CD14-positive monocyte (primary cell): ENCODE measurements at regions not wholly inside any gene's neighbourhood (a gene's known extent, or its start where the extent isn't known, plus 50 kb on each side); places are given as distances from the start of the nearest gene placed in this dataset.

ENCODE experiments used
- DNase-seq, 3 donors: peaks; one replicate each; pipeline ENCODE4 v3.0.0-alpha.2; 2011 to 2022
- H2AFZ ChIP-seq: 2 replicates; pipeline ENCODE4 v1.6.0; 2012; ENCODE audit warnings: mild to moderate bottlenecking, low read depth, low read length, inconsistent platforms; ENCODE audit not compliant: insufficient read depth, poor library complexity, severe bottlenecking
- H3K27ac ChIP-seq, 2 donors: 1 replicate in 1 of 2; 2 replicates in 1 of 2; pipeline ENCODE4 v1.5.1; 2012 to 2013; ENCODE audit warnings: low read length in 2 of 2, control low read depth in 1 of 2, inconsistent platforms in 1 of 2, low read depth in 1 of 2, mild to moderate bottlenecking in 1 of 2
- H3K27me3 ChIP-seq, 2 donors: one replicate each; pipeline versions ENCODE4 v1.6.0 to v1.6.1; 2011 to 2013; ENCODE audit warnings: low read length in 2 of 2; ENCODE audit not compliant: control insufficient read depth in 2 of 2, insufficient read depth in 2 of 2
- H3K36me3 ChIP-seq, 2 donors: replicated peaks in 1 of 2; 1 replicate in 1 of 2; 2 replicates in 1 of 2; pipeline versions ENCODE4 v1.5.1 to v1.6.1; 2012 to 2013; ENCODE audit warnings: low read length in 2 of 2, control low read depth in 1 of 2, inconsistent platforms in 1 of 2, mild to moderate bottlenecking in 1 of 2; ENCODE audit not compliant: insufficient read depth in 2 of 2, control insufficient read depth in 1 of 2
- H3K4me1 ChIP-seq, 2 donors: 1 replicate in 1 of 2; 2 replicates in 1 of 2; pipeline versions ENCODE4 v1.5.1 to v1.6.1; 2012 to 2013; ENCODE audit warnings: low read length in 2 of 2, control low read depth in 1 of 2, inconsistent platforms in 1 of 2, mild to moderate bottlenecking in 1 of 2, moderate library complexity in 1 of 2; ENCODE audit not compliant: insufficient read depth in 2 of 2, control insufficient read depth in 1 of 2
- H3K4me2 ChIP-seq: replicated peaks from 2 replicates; pipeline ENCODE3; 2012; ENCODE audit warnings: low read length, moderate library complexity, mild to moderate bottlenecking; ENCODE audit not compliant: poor library complexity, severe bottlenecking; ENCODE audit errors: extremely low read depth
- H3K4me3 ChIP-seq, 3 experiments: fragments of 200-600 bp in 1 of 3; sonication (generic) in 1 of 3; replicated peaks in 1 of 3; 1 replicate in 2 of 3; 2 replicates in 1 of 3; pipeline ENCODE4 v1.5.1; 2011 to 2013; ENCODE audit warnings: low read length in 3 of 3, mild to moderate bottlenecking in 3 of 3, control low read depth in 2 of 3, low read depth in 2 of 3, inconsistent platforms in 1 of 3, moderate library complexity in 1 of 3
- H3K79me2 ChIP-seq: 2 replicates; pipeline ENCODE4 v1.6.0; 2012; ENCODE audit warnings: mild to moderate bottlenecking, control low read depth, inconsistent platforms, low read length, moderate library complexity; ENCODE audit not compliant: insufficient read depth
- H3K9ac ChIP-seq: 2 replicates; pipeline ENCODE4 v1.6.0; 2017; ENCODE audit warnings: low read length, mild to moderate bottlenecking; ENCODE audit not compliant: insufficient read depth, poor library complexity, severe bottlenecking
- H3K9me3 ChIP-seq, 2 donors: replicated peaks in 1 of 2; 1 replicate in 1 of 2; 2 replicates in 1 of 2; pipeline versions ENCODE4 v1.5.1 to v1.6.1; 2012 to 2013; ENCODE audit warnings: low read length in 2 of 2, control low read depth in 1 of 2; ENCODE audit not compliant: control insufficient read depth in 1 of 2, insufficient read depth in 1 of 2
- H4K20me1 ChIP-seq: 2 replicates; pipeline ENCODE4 v1.6.0; 2012; ENCODE audit warnings: mild to moderate bottlenecking, low read length, control low read depth, moderate library complexity; ENCODE audit not compliant: insufficient read depth
- H3K27ac Mint-ChIP-seq, 7 donors: one replicate each; pipeline ENCODE4 v1.8.0; 2020; ENCODE audit warnings: mild to moderate bottlenecking in 7 of 7, mixed read lengths in 7 of 7, moderate library complexity in 6 of 7, inconsistent platforms in 2 of 7
- H3K27me3 Mint-ChIP-seq, 3 donors: one replicate each; pipeline ENCODE4 v1.8.0; 2021 to 2022; ENCODE audit warnings: low read depth in 3 of 3, mild to moderate bottlenecking in 3 of 3, mixed read lengths in 3 of 3, moderate library complexity in 3 of 3, inconsistent platforms in 1 of 3
- H3K36me3 Mint-ChIP-seq, 2 donors: one replicate each; pipeline ENCODE4 v1.8.0; 2020; ENCODE audit warnings: mixed read lengths in 2 of 2, inconsistent platforms in 1 of 2, mild to moderate bottlenecking in 1 of 2
- H3K4me1 Mint-ChIP-seq: one replicate; pipeline ENCODE4 v1.8.0; 2020; ENCODE audit warnings: mild to moderate bottlenecking, mixed read lengths
- H3K4me3 Mint-ChIP-seq, 2 donors: one replicate each; pipeline ENCODE4 v1.8.0; 2020; ENCODE audit warnings: mild to moderate bottlenecking in 2 of 2, mixed read lengths in 2 of 2, moderate library complexity in 1 of 2
- H3K9me3 Mint-ChIP-seq, 7 donors: one replicate each; pipeline ENCODE4 v1.8.0; 2020 to 2022; ENCODE audit warnings: mixed read lengths in 7 of 7, mild to moderate bottlenecking in 6 of 7, moderate library complexity in 6 of 7, inconsistent platforms in 2 of 7
- CTCF ChIP-seq: fragments of 200-600 bp; IDR thresholded peaks from one replicate; pipeline ENCODE4 v1.8.0; 2022; ENCODE audit warnings: antibody characterized with exemption, mild to moderate bottlenecking
- WGBS: methylation state at CpG from one replicate; pipeline ENCODE4 v1.1.5; 2013; ENCODE audit warnings: missing lambda C conversion rate; ENCODE audit not compliant: insufficient coverage; 5-methylcytosine and 5-hydroxymethylcytosine counted together
- intact Hi-C, 2 donors: fragments of 100-400 bp; cut with micrococcal nuclease; formaldehyde crosslinking; loops; one replicate each; pipeline versions ENCODE4 v1.15.0 to v1.15.1; 2023

- H3K4me1 Mint-ChIP-seq, result no peaks in the 10 kb centered on the region
- H3K9me3 Mint-ChIP-seq, result no peaks in the 10 kb centered on the region
- Histone ChIP-seq H4K20me1 (no peaks in the 10 kb centered on the region), H3K36me3 (no peaks in the 10 kb centered on the region), H3K27ac (no peak overlapping the region), H3K9me3 (no peaks in the 10 kb centered on the region), H3K79me2 (no peaks in the 10 kb centered on the region), H3K4me1 (no peaks in the 10 kb centered on the region), H3K9ac (no peak overlapping the region), H2AFZ (no peak overlapping the region), H3K4me2 (no peak overlapping the region), H3K4me3 (no peak overlapping the region), H3K27me3 (no peaks in the 10 kb centered on the region)
- H3K27me3 Mint-ChIP-seq, result peaks cover 1 to 11% (median 2%) of the 10 kb centered on the region in 3 donors
- no peak overlapping the region for H3K4me3 Mint-ChIP-seq
- TF ChIP-seq CTCF, result no peak
- intact Hi-C loops, result no loop called here
- H3K36me3 Mint-ChIP-seq, result no peaks in the 10 kb centered on the region
- WGBS, result no CpG with 5 or more reads among the region's 2 CpGs
- no peak for DNase-seq
- no peak overlapping the region for H3K27ac Mint-ChIP-seq
Measured at GRCh38 chrX:69386681-69387080, 117.4 kb upstream of the NALF2 start.

GRCh38 chrX:69379412-69379811 is 124.7 kb upstream of the NALF2 start:
- H3K4me3 ChIP-seq, result no peak overlapping the region
- no peak overlapping the region for H3K27ac Mint-ChIP-seq
- no peaks in the 10 kb centered on the region for H3K4me1 ChIP-seq
- H3K4me1 Mint-ChIP-seq, result no peaks in the 10 kb centered on the region
- no peaks in the 10 kb centered on the region for H3K27me3 ChIP-seq
- H2AFZ ChIP-seq, result no peak overlapping the region
- H4K20me1 ChIP-seq, result no peaks in the 10 kb centered on the region
- H3K4me3 Mint-ChIP-seq, result no peak overlapping the region
- H3K79me2 ChIP-seq, result no peaks in the 10 kb centered on the region
- H3K4me2 ChIP-seq, result no peak overlapping the region
- H3K27me3 Mint-ChIP-seq, result peaks cover 2 to 6% (median 4%) of the 10 kb centered on the region in 3 donors
- H3K9me3 Mint-ChIP-seq, result peaks cover 7 to 21% (median 10%) of the 10 kb centered on the region in 7 donors
- peaks cover 4% of the 10 kb centered on the region in 2 donors for H3K9me3 ChIP-seq
- no peak for DNase-seq
- TF ChIP-seq CTCF, result no peak
- intact Hi-C loops, result no loop called here
- H3K27ac ChIP-seq, result no peak overlapping the region
- no peaks in the 10 kb centered on the region for H3K36me3 ChIP-seq
- WGBS, result 100% methylated on average over 1 of the region's 3 CpGs
- no peak overlapping the region for H3K9ac ChIP-seq
- no peaks in the 10 kb centered on the region for H3K36me3 Mint-ChIP-seq
